Fibroblast of pulmonary artery (primary cell): ENCODE measurements at regions not wholly inside any gene's neighbourhood (a gene's known extent, or its start where the extent isn't known, plus 50 kb on each side); places are given as distances from the start of the nearest gene placed in this dataset.
"Not testable (repeated sequence)": the region's sequence is repeated elsewhere in the genome, so short reads cannot be mapped to it uniquely, and the experiment has no call there.

ENCODE experiments used
- DNase-seq: peaks from one replicate; pipeline ENCODE4 v3.0.0-alpha.2; 2010; ENCODE audit warnings: low read depth
- H3K4me3 ChIP-seq: replicated peaks from 2 replicates; pipeline ENCODE4 v1.5.1; 2011; ENCODE audit warnings: low read depth, mild to moderate bottlenecking, control low read depth, low read length, moderate library complexity
- CTCF ChIP-seq: IDR thresholded peaks from 2 replicates; pipeline ENCODE4 v1.5.1; 2011; ENCODE audit warnings: mild to moderate bottlenecking, control low read depth, low read length, inconsistent platforms; ENCODE audit errors: missing control alignments

DNA sequence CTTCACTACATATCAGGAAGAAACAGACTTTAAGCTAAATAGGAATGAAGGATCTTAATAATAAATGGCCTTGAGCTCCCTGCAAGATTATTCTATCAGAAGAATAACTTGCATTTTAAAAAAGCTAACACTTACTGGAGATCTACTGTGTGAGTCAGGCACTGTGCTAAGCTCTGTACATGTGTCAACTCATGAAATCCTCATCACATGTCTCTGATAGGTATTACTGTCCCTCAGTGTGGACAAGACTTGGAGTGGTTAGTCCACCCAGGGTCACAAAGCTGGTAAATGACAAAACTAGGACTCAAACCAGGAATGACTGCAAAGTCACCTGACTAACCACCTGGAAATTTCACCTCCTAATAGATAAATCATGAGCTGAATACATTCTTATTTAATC lies 57.1 kb upstream of the KCTD7 start:
- no peak overlapping the region for H3K4me3 ChIP-seq
- no peak for DNase-seq
- no peak for TF ChIP-seq CTCF

GRCh38 chr7:66573782-66574495 lies 54.7 kb upstream of the KCTD7 start:
- not testable (repeated sequence) for H3K4me3 ChIP-seq, DNase-seq

GRCh38 chr7:66574768-66575167 lies 53.9 kb upstream of the KCTD7 start:
- DNase-seq, H3K4me3 ChIP-seq: not testable (repeated sequence)

DNA sequence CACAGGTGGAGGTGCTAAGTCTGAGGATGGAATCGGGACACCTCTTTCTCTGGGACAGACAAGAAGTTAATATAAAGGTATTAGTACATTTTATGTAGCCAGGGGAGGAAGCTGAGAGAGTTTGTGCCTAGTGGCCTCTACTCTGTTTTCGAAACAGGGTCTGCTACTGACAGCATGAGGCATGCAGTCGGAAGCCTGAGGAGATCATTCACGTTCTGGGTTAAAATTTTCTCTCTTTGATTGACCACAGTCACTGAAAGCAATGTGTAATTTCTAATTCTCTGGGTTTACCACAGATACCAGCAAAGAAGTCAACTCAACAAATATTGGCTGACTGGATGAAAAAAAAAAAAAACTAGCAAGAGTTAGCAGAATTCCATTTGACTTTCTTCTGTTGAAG lies 53.3 kb upstream of the KCTD7 start:
- no peak for DNase-seq
- H3K4me3 ChIP-seq: no peak overlapping the region
- no peak for TF ChIP-seq CTCF

DNA sequence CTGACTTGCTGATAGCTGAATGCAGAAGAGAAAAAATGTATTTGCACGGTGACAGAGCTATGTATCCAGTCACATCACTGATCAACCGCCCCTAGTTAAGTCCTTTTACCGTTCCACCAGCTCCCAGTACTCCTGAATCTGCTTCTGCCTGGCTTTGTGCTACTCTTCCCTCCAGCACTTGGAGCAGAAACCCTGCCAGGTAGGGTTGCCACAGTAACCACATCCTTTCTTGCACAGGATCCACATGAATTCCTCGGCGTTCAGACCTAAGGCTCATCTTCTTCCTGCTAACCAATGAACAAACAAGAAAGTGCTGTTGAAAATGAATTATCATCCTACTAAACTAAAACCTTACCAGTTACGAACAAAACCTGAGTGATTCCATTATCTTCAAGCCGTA lies 52.0 kb upstream of the KCTD7 start:
- TF ChIP-seq CTCF: no peak
- DNase-seq: no peak
- H3K4me3 ChIP-seq: no peak overlapping the region
